ENCODE measurements at regions not wholly inside any gene's neighbourhood (a gene's known extent, or its start where the extent isn't known, plus 50 kb on each side); places are given as distances from the start of the nearest gene placed in this dataset.

DNA sequence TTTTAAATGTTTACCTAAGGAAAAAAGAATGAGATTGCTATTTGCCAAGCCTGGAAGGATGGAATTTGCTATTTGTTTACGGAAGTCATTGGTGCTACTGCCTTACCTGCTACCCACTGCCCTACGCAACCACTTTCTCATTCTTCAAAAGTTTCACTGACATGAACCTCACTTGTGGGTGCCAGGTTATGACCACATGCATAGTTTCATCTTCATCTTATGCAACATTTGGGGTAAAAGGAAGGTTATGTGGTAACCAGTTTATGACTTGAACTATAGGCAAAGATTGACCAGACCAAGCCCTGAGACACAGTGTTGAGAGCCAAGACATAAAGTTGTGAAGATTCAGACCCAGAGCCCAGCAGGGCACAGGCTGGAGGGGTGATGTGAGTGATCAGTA lies 142.5 kb downstream of the LACC1 start:
- no peak for DNase-seq (ENCODE audit: low spot score)

DNA sequence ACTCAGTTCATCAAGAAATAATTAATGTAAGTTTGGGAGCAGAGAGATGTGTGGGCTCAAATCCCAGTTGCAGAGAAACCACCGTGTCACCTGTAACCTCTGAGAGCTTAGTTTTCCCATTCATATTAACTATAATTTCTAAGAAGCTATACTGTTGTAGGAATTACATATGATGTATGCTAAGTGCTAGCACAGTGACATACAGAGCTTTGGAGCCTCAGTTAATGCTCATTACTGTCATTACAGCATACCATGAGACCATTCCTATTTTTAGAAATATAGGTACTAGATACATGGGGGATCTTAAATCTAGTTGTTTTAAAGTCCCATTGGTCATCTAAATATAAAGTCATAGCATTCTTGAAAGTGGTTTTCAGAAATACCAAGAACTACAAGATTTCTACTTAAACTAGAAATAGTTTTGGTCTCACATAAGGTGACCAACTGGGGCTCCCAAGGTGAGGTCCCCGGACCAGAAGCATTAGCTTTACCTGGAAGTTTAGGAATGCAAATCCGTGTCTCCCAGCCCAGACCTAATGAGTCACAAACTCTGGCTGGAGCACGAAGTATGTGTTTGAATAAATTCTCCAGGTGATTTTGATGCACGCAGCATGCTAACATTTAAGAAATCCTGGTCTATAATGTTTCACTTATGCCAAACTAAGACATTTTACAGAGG lies 144.6 kb downstream of the LACC1 start:
- no peak for DNase-seq (ENCODE audit: low spot score)

GRCh38 chr13:44024846-44025195 lies 145.1 kb downstream of the LACC1 start:
- no peak for DNase-seq (ENCODE audit: low spot score)

- DNase-seq (ENCODE audit: low spot score) = no peak
Observed at GRCh38 chr13:44026194-44026593, 146.5 kb downstream of the LACC1 start.

- DNase-seq (ENCODE audit: low spot score) = no peak
Observed at GRCh38 chr13:44028734-44029133, 149.0 kb downstream of the LACC1 start.

DNA sequence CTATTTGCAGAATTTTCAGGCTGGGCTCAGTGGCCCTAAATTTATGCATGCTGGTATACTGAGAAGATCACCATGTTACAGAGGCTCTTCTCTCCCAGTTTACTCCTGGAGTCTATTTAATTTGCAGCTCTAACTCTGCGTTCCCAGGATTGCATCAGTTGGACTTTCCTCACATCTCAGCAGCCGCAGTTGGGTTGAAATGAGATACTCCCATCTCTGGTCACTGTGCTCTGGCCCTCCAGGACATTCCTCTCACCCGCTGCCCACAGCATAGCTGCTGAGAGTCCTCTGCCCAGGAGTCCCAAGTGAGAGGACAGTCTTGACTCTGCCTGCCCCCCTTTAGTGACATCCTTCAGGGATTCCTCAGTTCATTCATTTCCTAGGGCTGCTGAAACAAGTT lies 150.9 kb downstream of the LACC1 start:
- peak; percentile 7 for DNase-seq (ENCODE audit: low spot score)

GRCh38 chr13:44031555-44031954 lies 151.9 kb downstream of the LACC1 start:
- DNase-seq (ENCODE audit: low spot score) = no peak

- no peak for DNase-seq (ENCODE audit: low spot score)
Observed at GRCh38 chr13:44032802-44033201, 153.1 kb downstream of the LACC1 start.

DNA sequence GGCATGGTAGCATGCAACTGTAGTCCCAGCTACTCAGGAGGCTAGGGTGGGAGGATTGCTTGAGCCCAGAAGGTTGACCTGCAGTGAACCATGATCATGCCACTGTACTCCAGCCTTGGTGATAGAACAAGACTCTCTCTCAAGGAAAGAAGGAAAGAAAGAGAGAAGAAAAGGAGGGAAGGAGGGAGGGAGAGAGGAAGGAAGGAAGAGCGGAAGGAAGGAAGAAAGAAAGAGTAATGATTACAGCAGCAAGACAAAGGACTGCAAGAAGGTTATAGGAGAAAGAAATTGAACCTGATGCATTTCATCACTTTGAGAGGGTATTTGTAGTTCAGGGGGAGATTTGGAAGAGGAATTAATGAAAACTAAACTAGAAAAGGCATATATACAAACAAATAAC lies 155.7 kb downstream of the LACC1 start:
- no peak for DNase-seq (ENCODE audit: low spot score)

DNA sequence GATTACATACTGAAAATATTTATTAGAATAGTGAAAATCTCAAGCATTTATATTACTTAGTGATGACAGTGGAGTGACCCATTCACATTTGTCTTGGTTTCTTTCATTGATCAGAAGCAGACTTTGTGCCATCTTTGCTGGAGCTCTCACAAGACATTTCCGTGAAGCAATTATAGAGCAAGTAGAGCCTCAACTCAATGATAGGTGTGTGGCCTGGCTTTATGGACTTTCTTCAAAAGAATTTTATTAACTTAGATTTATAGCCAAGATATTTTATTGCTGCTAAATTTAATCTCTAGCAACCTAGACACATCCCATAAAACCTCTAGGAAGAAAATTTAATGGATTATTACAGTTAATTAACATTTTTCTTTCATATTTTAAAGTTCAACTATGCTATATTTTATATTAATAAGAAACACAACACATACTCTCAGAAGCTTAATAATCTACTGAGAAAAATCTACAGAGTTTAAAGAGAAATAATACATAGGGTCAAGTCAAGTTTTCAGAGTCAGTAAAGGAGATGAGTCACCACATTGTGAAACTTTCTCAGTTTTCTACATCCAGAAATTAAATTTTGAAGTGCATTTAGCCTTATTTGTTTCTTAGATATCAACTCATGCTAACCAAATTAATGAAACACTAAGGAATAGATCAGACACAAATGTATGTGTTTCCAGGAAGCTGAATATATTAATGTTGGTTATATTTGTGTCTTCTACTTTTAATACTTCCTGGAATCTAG lies 160.5 kb downstream of the LACC1 start:
- no peak for DNase-seq (ENCODE audit: low spot score)

- DNase-seq (ENCODE audit: low spot score) = no peak
Observed at GRCh38 chr13:44040818-44041100, 161.1 kb downstream of the LACC1 start.

- no peak for DNase-seq (ENCODE audit: low spot score)
Observed at GRCh38 chr13:44044547-44045179, 165.0 kb downstream of the LACC1 start.

GRCh38 chr13:44045180-44045562 lies 165.5 kb downstream of the LACC1 start:
- DNase-seq (ENCODE audit: low spot score) = no peak

GRCh38 chr13:44046428-44046827 lies 166.7 kb downstream of the LACC1 start:
- no peak for DNase-seq (ENCODE audit: low spot score)

- no peak for DNase-seq (ENCODE audit: low spot score)
Observed at GRCh38 chr13:44048326-44048725, 168.6 kb downstream of the LACC1 start.

DNA sequence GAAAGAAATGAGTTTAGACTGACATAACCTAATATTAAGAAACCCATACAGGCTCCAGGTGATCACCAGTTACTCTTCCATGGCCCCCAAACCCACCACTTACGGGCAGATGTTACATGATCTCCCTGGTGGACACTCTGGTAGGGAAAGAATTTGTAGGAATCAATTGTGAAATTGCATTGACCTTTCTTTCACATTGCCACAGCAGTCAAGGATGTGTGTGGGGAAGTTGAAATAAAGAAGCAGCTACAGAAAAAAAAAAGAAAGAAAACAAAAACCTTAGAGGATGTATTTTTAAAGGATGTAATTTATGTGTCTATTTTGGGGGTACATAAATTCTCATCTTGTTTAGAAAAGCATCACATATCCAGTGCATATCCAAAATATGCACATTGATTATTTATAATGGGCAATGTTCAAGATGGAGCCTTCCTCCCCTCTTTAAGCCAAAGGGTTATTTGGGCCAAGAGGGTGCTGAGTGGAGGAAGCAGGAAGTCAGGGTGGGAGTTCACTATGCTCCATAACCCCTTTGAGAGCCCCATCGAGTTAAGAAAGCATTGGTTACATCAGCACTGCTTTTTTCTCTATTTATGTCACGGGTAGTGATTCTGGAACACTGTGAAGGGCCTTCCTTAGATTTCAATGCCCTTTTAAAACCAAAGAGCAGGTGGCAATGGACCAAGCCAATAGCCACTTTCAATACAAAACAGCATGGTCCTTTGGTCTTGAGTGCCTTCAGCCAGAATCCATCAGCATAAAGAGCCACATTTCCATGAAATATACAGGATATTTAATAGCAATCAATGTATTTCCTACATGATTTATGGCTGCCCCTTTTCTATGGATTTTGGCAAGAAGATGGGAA lies 169.6 kb downstream of the LACC1 start:
- no peak for DNase-seq (ENCODE audit: low spot score)

GRCh38 chr13:44050450-44051063 lies 170.9 kb downstream of the LACC1 start:
- no peak for DNase-seq (ENCODE audit: low spot score)

DNA sequence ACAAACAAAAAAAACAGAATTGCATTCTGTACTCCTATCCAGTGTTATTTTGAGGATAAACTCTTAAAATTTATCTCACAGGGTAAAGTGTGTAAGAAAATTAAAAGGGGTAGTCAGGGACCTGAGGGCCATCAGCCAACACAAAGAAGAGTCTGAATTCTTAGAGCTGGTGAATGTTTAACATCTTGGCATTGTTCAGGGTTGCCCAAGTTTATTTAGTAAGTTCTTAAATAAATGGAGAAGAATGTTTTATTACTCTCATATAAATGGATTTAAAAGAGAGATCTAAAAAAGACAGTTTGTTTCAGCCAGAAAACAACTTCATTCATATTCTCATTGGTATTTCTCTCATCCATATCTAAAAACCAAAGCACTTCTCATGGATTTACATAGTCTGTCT lies 171.7 kb downstream of the LACC1 start:
- no peak for DNase-seq (ENCODE audit: low spot score)

GRCh38 chr13:44051918-44052675 lies 172.4 kb downstream of the LACC1 start:
- no peak for DNase-seq (ENCODE audit: low spot score)

- no peak for DNase-seq (ENCODE audit: low spot score)
Observed at GRCh38 chr13:44052780-44053184, 173.1 kb downstream of the LACC1 start.

GRCh38 chr13:44053208-44053607 lies 173.5 kb downstream of the LACC1 start:
- no peak for DNase-seq (ENCODE audit: low spot score)

DNA sequence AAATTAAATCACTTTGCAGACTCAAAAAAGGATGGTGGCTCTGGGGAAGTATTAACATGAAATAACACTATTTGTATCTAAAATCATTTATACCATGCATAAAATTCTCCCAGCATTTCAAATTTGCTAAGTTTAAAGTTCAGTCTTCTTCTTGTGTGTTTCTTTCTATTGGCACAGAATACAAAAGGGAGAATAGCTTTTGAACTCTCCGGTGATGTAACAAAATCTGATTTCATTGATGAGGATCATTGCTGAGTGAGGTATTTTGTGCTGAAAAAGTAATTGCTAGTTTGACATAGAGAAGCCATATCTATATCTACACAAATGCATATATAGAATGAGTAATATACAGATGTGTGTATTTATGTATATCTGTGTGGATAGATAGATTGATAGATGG lies 174.8 kb downstream of the LACC1 start:
- DNase-seq (ENCODE audit: low spot score) = no peak

All from HuH-7 (cell line).